HS-5 (cell line): ENCODE measurements at regions not wholly inside any gene's neighbourhood (a gene's known extent, or its start where the extent isn't known, plus 50 kb on each side); places are given as distances from the start of the nearest gene placed in this dataset.

ENCODE experiments used
- DNase-seq: peaks from one replicate; pipeline ENCODE4 v3.0.0-alpha.2; 2012; ENCODE audit warnings: low read depth

- DNase-seq = no peak
Measured at GRCh38 chr14:83455561-83455960, 1921.9 kb upstream of the SEL1L start.

- no peak for DNase-seq
Measured at GRCh38 chr14:83461521-83461920, 1927.9 kb upstream of the SEL1L start.

GRCh38 chr14:83462759-83463158 is 1929.1 kb upstream of the SEL1L start:
- no peak for DNase-seq

- DNase-seq = no peak
Measured at GRCh38 chr14:83463500-83464098, 1929.9 kb upstream of the SEL1L start.

GRCh38 chr14:83467811-83468210 is 1934.2 kb upstream of the SEL1L start:
- peak; percentile 38 for DNase-seq

GRCh38 chr14:83470466-83470865 is 1936.8 kb upstream of the SEL1L start:
- peak; percentile 30 for DNase-seq

GRCh38 chr14:83470959-83471695 is 1937.5 kb upstream of the SEL1L start:
- DNase-seq = no peak

- peak; percentile 49 for DNase-seq
Measured at GRCh38 chr14:83473416-83474235, 1940.0 kb upstream of the SEL1L start.

GRCh38 chr14:83478741-83479140 is 1945.1 kb upstream of the SEL1L start:
- DNase-seq = no peak

- peak; percentile 38 for DNase-seq
Measured at GRCh38 chr14:83483063-83483462, 1949.4 kb upstream of the SEL1L start.

- no peak for DNase-seq
Measured at GRCh38 chr14:83485591-83485990, 1951.9 kb upstream of the SEL1L start.

GRCh38 chr14:83491091-83491490 is 1957.4 kb upstream of the SEL1L start:
- DNase-seq = no peak

- DNase-seq = peak; percentile 35
Measured at GRCh38 chr14:83520837-83521236, 1987.2 kb upstream of the SEL1L start.

GRCh38 chr14:83529531-83529930 is 1995.9 kb upstream of the SEL1L start:
- no peak for DNase-seq

- DNase-seq = no peak
Measured at GRCh38 chr14:83533734-83534133, 1996.2 kb upstream of the FLRT2 start.

GRCh38 chr14:83534995-83535394 is 1994.9 kb upstream of the FLRT2 start:
- no peak for DNase-seq

- DNase-seq = no peak
Measured at GRCh38 chr14:83535444-83535843, 1994.5 kb upstream of the FLRT2 start.

- no peak for DNase-seq
Measured at GRCh38 chr14:83541147-83541546, 1988.8 kb upstream of the FLRT2 start.

GRCh38 chr14:83548061-83548839 is 1981.7 kb upstream of the FLRT2 start:
- no peak for DNase-seq

GRCh38 chr14:83556065-83556464 is 1973.9 kb upstream of the FLRT2 start:
- no peak for DNase-seq

GRCh38 chr14:83556746-83557453 is 1973.0 kb upstream of the FLRT2 start:
- DNase-seq = peak; percentile 76

GRCh38 chr14:83558946-83559345 is 1971.0 kb upstream of the FLRT2 start:
- no peak for DNase-seq
